ENCODE measurements at regions not wholly inside any gene's neighbourhood (a gene's known extent, or its start where the extent isn't known, plus 50 kb on each side); places are given as distances from the start of the nearest gene placed in this dataset.

DNA sequence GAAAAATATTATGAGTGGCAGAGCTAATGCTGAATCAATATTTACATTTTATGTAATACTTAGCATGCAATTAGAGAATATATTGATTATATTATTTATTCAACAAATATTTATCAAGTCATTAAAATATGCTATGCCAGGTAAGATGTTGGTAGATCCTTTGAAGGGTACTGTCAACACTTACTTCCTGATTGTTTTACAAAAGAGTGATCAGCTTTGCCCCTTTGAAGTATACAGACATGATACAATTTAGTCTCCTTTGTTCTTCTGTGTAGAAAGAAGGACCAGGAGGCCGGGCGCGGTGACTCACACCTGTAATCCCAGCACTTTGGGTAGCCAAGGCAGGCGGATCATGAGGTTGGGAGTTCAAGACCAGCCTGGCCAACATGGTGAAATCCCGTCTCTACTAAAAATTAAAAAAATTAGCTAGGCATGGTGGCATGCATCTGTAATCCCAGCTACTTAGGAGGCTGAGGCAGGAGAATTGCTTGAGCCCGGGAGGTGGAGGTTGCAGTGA, 73.9 kb upstream of the IFNG-AS1 start:
- TF ChIP-seq, protein P1, sequence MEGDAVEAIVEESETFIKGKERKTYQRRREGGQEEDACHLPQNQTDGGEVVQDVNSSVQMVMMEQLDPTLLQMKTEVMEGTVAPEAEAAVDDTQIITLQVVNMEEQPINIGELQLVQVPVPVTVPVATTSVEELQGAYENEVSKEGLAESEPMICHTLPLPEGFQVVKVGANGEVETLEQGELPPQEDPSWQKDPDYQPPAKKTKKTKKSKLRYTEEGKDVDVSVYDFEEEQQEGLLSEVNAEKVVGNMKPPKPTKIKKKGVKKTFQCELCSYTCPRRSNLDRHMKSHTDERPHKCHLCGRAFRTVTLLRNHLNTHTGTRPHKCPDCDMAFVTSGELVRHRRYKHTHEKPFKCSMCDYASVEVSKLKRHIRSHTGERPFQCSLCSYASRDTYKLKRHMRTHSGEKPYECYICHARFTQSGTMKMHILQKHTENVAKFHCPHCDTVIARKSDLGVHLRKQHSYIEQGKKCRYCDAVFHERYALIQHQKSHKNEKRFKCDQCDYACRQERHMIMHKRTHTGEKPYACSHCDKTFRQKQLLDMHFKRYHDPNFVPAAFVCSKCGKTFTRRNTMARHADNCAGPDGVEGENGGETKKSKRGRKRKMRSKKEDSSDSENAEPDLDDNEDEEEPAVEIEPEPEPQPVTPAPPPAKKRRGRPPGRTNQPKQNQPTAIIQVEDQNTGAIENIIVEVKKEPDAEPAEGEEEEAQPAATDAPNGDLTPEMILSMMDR (IDR thresholded peaks at IDR 0.05), result no peak
- TF ChIP-seq POLR2A (IDR thresholded peaks at IDR 0.05; ENCODE audit: low read depth) (no peak), EP300 (IDR thresholded peaks at IDR 0.05) (no peak)

Data from esophagus muscularis mucosa (tissue), 4 donors.